Hepatocyte (in vitro differentiated cells): ENCODE measurements at regions not wholly inside any gene's neighbourhood (a gene's known extent, or its start where the extent isn't known, plus 50 kb on each side); places are given as distances from the start of the nearest gene placed in this dataset.

Experiments
- DNase-seq: peaks from one replicate; pipeline ENCODE4 v3.0.0-alpha.2; 2016; ENCODE audit warnings: low spot score
- H2AFZ ChIP-seq: fragments of 200-600 bp; sonication (generic); 2 replicates; pipeline ENCODE4 v1.6.0; 2016; ENCODE audit warnings: antibody characterized with exemption, mild to moderate bottlenecking
- H3K27ac ChIP-seq: fragments of 200-600 bp; sonication (generic); 2 replicates; pipeline ENCODE4 v1.5.1; 2016; ENCODE audit warnings: mild to moderate bottlenecking
- H3K27me3 ChIP-seq: fragments of 200-600 bp; sonication (generic); 2 replicates; pipeline ENCODE4 v1.6.1; 2016
- H3K36me3 ChIP-seq: fragments of 200-600 bp; sonication (generic); replicated peaks from 2 replicates; pipeline ENCODE4 v1.5.1; 2016; ENCODE audit warnings: low read depth; ENCODE audit not compliant: insufficient read depth
- H3K4me1 ChIP-seq: fragments of 200-600 bp; sonication (generic); 2 replicates; pipeline ENCODE4 v1.5.1; 2016; ENCODE audit warnings: mild to moderate bottlenecking, moderate library complexity; ENCODE audit not compliant: insufficient read depth
- H3K4me2 ChIP-seq: fragments of 200-600 bp; sonication (generic); 2 replicates; pipeline ENCODE4 v1.6.0; 2016
- H3K4me3 ChIP-seq: fragments of 200-600 bp; sonication (generic); 2 replicates; pipeline ENCODE4 v1.5.1; 2016; ENCODE audit warnings: mild to moderate bottlenecking
- H3K79me2 ChIP-seq: fragments of 200-600 bp; sonication (generic); 2 replicates; pipeline ENCODE4 v1.6.0; 2017; ENCODE audit warnings: mild to moderate bottlenecking
- H3K9me2 ChIP-seq: fragments of 200-600 bp; sonication (generic); replicated peaks from 2 replicates; pipeline ENCODE4 v1.6.0; 2017; ENCODE audit warnings: mild to moderate bottlenecking; ENCODE audit not compliant: insufficient read depth
- H3K9me3 ChIP-seq: fragments of 200-600 bp; sonication (generic); 2 replicates; pipeline ENCODE4 v1.5.1; 2016; ENCODE audit warnings: low read depth, mild to moderate bottlenecking
- H4K20me1 ChIP-seq: fragments of 200-600 bp; sonication (generic); 2 replicates; pipeline ENCODE4 v1.6.0; 2016; ENCODE audit warnings: mild to moderate bottlenecking; ENCODE audit not compliant: insufficient read depth, poor library complexity, severe bottlenecking
- EZH2 ChIP-seq: fragments of 200-600 bp; sonication (generic); IDR thresholded peaks from 2 replicates; pipeline ENCODE4 v1.6.1; 2016; ENCODE audit warnings: antibody characterized with exemption, mild to moderate bottlenecking, borderline replicate concordance
- EZH2phosphoT487 ChIP-seq: fragments of 200-600 bp; sonication (generic); IDR thresholded peaks from one replicate; pipeline ENCODE4 v1.6.1; 2018; ENCODE audit warnings: antibody characterized with exemption, mild to moderate bottlenecking, low read depth, moderate library complexity; ENCODE audit not compliant: unreplicated experiment, severe bottlenecking
- WGBS: methylation state at CpG from one replicate; pipeline ENCODE4 v1.1.6; 2016; ENCODE audit warnings: low lambda C conversion rate; ENCODE audit errors: missing lambda C conversion rate; 5-methylcytosine and 5-hydroxymethylcytosine counted together
- TF ChIP-seq, protein P1 (sequence below): fragments of 200-600 bp; sonication (generic); IDR thresholded peaks from 2 replicates; pipeline ENCODE4 v1.5.1; 2016; ENCODE audit warnings: antibody characterized with exemption, mild to moderate bottlenecking; ENCODE audit not compliant: poor library complexity

DNA sequence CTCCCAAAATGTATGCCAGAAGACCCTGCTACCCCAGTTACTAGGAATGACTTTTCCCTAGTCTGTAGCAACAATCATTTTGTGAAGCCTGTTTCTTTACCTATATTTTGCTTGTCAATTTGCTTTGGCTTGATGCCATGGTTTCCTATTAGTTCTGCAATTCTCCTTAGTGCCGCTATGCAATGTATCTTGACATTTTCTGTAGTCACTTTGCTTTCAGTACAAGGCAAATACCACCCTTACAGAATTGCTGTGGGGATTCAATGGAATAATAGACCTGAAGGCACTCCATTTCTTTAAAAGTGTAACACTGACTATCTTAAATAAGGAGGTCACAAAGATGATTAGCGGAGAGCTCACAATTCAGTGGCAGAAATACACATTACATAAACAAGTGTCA lies 291.1 kb downstream of the NR2F1-AS1 start:
- Histone ChIP-seq H3K36me3 (no peaks in the 10 kb centered on the region), H3K4me3 (no peak overlapping the region), H2AFZ (no peak overlapping the region)

DNA sequence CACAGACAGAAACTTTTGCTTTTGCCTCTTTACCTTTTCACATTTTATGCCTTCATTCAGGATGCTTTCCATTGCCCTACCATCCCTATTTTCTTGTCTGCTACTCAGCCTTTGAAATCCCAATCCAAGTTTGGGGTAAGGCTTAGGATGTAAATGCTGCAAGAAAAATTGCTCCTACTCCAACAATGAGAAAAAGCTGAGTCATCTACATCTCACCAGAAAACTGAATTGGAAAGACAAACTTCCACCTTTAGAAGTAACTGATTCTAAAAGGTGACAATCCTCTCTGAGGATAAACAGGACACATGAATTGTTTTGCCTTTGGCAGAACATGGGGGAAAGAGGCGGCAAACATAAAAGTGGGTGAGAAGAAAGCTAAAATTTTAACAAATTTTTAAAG lies 295.6 kb downstream of the NR2F1-AS1 start:
- WGBS: 95% methylated on average over 1 of the region's 1 CpG
- Histone ChIP-seq H2AFZ (no peak overlapping the region), H3K4me2 (no peak overlapping the region), H3K9me3 (peaks cover 5% of the 10 kb centered on the region), H3K27me3 (no peaks in the 10 kb centered on the region), H3K27ac (no peak overlapping the region), H3K9me2 (no peaks in the 10 kb centered on the region), H3K79me2 (no peaks in the 10 kb centered on the region), H3K4me3 (no peak overlapping the region), H4K20me1 (no peaks in the 10 kb centered on the region), H3K4me1 (no peaks in the 10 kb centered on the region), H3K36me3 (no peaks in the 10 kb centered on the region)
- no peak for TF ChIP-seq EZH2
- TF ChIP-seq, protein P1, sequence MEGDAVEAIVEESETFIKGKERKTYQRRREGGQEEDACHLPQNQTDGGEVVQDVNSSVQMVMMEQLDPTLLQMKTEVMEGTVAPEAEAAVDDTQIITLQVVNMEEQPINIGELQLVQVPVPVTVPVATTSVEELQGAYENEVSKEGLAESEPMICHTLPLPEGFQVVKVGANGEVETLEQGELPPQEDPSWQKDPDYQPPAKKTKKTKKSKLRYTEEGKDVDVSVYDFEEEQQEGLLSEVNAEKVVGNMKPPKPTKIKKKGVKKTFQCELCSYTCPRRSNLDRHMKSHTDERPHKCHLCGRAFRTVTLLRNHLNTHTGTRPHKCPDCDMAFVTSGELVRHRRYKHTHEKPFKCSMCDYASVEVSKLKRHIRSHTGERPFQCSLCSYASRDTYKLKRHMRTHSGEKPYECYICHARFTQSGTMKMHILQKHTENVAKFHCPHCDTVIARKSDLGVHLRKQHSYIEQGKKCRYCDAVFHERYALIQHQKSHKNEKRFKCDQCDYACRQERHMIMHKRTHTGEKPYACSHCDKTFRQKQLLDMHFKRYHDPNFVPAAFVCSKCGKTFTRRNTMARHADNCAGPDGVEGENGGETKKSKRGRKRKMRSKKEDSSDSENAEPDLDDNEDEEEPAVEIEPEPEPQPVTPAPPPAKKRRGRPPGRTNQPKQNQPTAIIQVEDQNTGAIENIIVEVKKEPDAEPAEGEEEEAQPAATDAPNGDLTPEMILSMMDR: no peak
- no peak for TF ChIP-seq EZH2phosphoT487
- DNase-seq: no peak

More for the DNA sequence above, 291.1 kb downstream of the NR2F1-AS1 start:
- Histone ChIP-seq H3K9me2 (no peaks in the 10 kb centered on the region), H3K9me3 (peaks cover 5% of the 10 kb centered on the region), H3K4me1 (no peaks in the 10 kb centered on the region), H4K20me1 (no peaks in the 10 kb centered on the region), H3K27me3 (no peaks in the 10 kb centered on the region), H3K27ac (no peak overlapping the region), H3K79me2 (no peaks in the 10 kb centered on the region), H3K4me2 (no peak overlapping the region)
- 98% methylated on average over 2 of the region's 2 CpGs for WGBS
- no peak for DNase-seq
- TF ChIP-seq EZH2 (no peak), EZH2phosphoT487 (no peak)
- TF ChIP-seq, protein P1: no peak

DNA sequence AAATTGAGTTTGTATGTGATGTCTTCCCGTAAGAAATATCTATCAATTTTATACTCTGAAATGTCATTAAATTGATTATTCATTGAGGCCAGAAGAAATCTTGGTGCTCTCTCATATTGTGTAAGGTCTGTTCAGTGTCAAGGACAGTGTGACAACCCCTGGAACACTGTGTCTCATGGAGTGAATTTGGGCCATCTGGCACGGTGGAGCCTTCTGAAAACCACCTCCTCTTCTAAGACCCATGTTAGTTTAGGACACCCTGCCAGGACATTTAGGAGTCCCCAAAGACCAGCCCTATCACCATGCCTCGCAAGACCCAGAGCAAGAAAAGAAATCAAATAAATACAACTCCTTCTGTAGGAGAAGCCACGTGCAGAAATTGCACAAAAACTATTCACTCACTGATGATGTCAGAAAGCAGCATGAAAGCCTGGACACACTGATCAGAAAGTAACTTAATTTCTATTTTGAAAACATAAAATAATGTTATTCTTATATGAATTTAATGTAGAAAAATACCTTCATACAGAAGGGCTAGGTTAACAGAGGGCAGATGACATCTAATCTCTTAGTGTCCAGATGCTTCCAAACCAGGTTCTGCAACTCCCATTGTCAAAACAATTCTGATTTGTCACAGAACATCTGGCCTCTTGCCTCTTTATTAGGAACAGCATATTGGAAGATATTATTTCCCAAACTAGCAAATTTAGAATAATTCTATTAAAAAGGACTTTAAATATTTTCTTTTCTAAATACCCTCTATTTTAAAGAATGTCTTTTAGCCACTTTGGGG lies 298.8 kb downstream of the NR2F1-AS1 start:
- Histone ChIP-seq H3K4me1 (peaks cover 5% of the 10 kb centered on the region), H3K4me2 (no peak overlapping the region), H3K27ac (no peak overlapping the region), H3K9me2 (no peaks in the 10 kb centered on the region), H3K79me2 (no peaks in the 10 kb centered on the region), H3K4me3 (no peak overlapping the region), H3K27me3 (no peaks in the 10 kb centered on the region), H2AFZ (no peak overlapping the region), H3K36me3 (no peaks in the 10 kb centered on the region), H4K20me1 (no peaks in the 10 kb centered on the region), H3K9me3 (peaks cover 5% of the 10 kb centered on the region)
- no peak for DNase-seq
- WGBS: 85% methylated on average over 4 of the region's 4 CpGs
- TF ChIP-seq, protein P1: no peak
- TF ChIP-seq EZH2phosphoT487: no peak
- TF ChIP-seq EZH2: no peak
